Peyer's patch (tissue), 4 donors: ENCODE measurements at regions not wholly inside any gene's neighbourhood (a gene's known extent, or its start where the extent isn't known, plus 50 kb on each side); places are given as distances from the start of the nearest gene placed in this dataset.
"Not testable (repeated sequence)": the region's sequence is repeated elsewhere in the genome, so short reads cannot be mapped to it uniquely, and the experiment has no call there.

Experiments
- POLR2A ChIP-seq, 2 donors: fragments of 450-650 bp; IDR thresholded peaks; one replicate each; pipeline ENCODE4 v1.5.1; 2017; ENCODE audit warnings: antibody characterized with exemption in 2 of 2, mild to moderate bottlenecking in 2 of 2, moderate library complexity in 2 of 2
- TF ChIP-seq, protein P1 (sequence below), 6 experiments: fragments of 450-650 bp in 4 of 6; fragments of 200-600 bp in 2 of 6; sonication (generic) in 1 of 6; IDR thresholded peaks; one replicate each; pipeline ENCODE4 v1.5.1; 2017 to 2019; ENCODE audit warnings: antibody characterized with exemption in 6 of 6, mild to moderate bottlenecking in 3 of 6, moderate library complexity in 1 of 6

DNA sequence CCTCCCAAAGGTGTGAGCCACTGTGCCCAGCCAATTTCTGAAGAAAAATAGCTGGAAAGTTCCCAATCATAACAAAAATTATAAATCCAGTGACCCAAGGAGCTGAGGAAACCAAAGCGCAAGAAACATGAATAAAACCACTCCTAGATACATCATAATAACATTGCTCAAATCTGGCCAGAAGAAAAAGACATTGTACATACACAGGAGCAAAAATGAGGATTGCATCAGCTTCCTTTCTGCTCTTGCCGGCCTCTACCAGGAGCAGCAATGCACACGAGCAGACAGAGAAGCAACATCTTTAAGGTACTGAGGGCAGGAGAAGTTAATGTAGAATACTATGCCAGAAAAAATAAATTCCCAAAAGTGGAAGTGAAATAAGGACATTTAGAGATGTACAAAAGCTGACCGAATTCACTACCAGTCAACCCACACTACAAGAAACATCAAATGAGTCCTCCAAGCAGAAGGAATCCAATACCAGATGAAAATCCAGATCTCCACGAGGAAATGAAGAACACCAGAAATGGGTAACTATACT is 127.0 kb upstream of the NBPF11 start:
- TF ChIP-seq, protein P1, sequence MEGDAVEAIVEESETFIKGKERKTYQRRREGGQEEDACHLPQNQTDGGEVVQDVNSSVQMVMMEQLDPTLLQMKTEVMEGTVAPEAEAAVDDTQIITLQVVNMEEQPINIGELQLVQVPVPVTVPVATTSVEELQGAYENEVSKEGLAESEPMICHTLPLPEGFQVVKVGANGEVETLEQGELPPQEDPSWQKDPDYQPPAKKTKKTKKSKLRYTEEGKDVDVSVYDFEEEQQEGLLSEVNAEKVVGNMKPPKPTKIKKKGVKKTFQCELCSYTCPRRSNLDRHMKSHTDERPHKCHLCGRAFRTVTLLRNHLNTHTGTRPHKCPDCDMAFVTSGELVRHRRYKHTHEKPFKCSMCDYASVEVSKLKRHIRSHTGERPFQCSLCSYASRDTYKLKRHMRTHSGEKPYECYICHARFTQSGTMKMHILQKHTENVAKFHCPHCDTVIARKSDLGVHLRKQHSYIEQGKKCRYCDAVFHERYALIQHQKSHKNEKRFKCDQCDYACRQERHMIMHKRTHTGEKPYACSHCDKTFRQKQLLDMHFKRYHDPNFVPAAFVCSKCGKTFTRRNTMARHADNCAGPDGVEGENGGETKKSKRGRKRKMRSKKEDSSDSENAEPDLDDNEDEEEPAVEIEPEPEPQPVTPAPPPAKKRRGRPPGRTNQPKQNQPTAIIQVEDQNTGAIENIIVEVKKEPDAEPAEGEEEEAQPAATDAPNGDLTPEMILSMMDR (IDR thresholded peaks at IDR 0.05): not testable (repeated sequence)
- not testable (repeated sequence) for TF ChIP-seq POLR2A (IDR thresholded peaks at IDR 0.05)
